ENCODE measurements at regions not wholly inside any gene's neighbourhood (a gene's known extent, or its start where the extent isn't known, plus 50 kb on each side); places are given as distances from the start of the nearest gene placed in this dataset.
"Not testable (repeated sequence)": the region's sequence is repeated elsewhere in the genome, so short reads cannot be mapped to it uniquely, and the experiment has no call there.

- H3K4me1 ChIP-seq (replicated peaks in 1 of 2): no peaks in the 10 kb centered on the region
- no peak overlapping the region for H3K4me3 ChIP-seq
- in situ Hi-C loops (cut with MboI; ENCODE audit: low pct_unique_long_range_greater_than_20kb in 2 of 9, low sequenced_read_pairs in 9 of 9, unreplicated experiment in 9 of 9): no loop called here
- WGBS, 10 experiments: 0 to 80% (median 0%) methylated on average over 1 of the region's 1 CpG; no CpG with 5 or more reads in 5 of the 10 experiments
- no peak for ATAC-seq (replicated peaks in 6 of 8)
- no peak overlapping the region for H3K27ac ChIP-seq
These were observed 1071.5 kb downstream of the PCDH7 start for GRCh38 chr4:31791666-31792065.

GRCh38 chr4:31793907-31794306, 1073.7 kb downstream of the PCDH7 start:
- H3K4me3 ChIP-seq: no peak overlapping the region
- no peak overlapping the region for H3K27ac ChIP-seq
- ATAC-seq (replicated peaks in 6 of 8): no peak
- WGBS, 10 experiments: 13 to 77% (median 65%) methylated on average over 1 to 4 of the region's 4 CpGs; no CpG with 5 or more reads in 1 of the 10 experiments
- in situ Hi-C loops (cut with MboI; ENCODE audit: low pct_unique_long_range_greater_than_20kb in 2 of 9, low sequenced_read_pairs in 9 of 9, unreplicated experiment in 9 of 9): no loop called here
- no peaks in the 10 kb centered on the region for H3K4me1 ChIP-seq (replicated peaks in 1 of 2)

GRCh38 chr4:31797052-31797451, 1076.9 kb downstream of the PCDH7 start:
- WGBS, 10 experiments: 0 to 100% (median 86%) methylated on average over 1 of the region's 1 CpG; no CpG with 5 or more reads in 1 of the 10 experiments
- in situ Hi-C loops (cut with MboI; ENCODE audit: low pct_unique_long_range_greater_than_20kb in 2 of 9, low sequenced_read_pairs in 9 of 9, unreplicated experiment in 9 of 9): not testable (repeated sequence)

GRCh38 chr4:31803526-31804195, 1083.5 kb downstream of the PCDH7 start:
- no peak overlapping the region for H3K4me3 ChIP-seq
- H3K27ac ChIP-seq: no peak overlapping the region
- peak in 1 of 8 experiments; percentile 25 for ATAC-seq (replicated peaks in 6 of 8)
- in situ Hi-C loops (cut with MboI; ENCODE audit: low pct_unique_long_range_greater_than_20kb in 2 of 9, low sequenced_read_pairs in 9 of 9, unreplicated experiment in 9 of 9): no loop called here
- WGBS, 10 experiments: 0 to 71% (median 12%) methylated on average over 2 to 3 of the region's 3 CpGs; no CpG with 5 or more reads in 3 of the 10 experiments
- H3K4me1 ChIP-seq (replicated peaks in 1 of 2): peaks cover 0 to 3% of the 10 kb centered on the region in 2 donors

More at GRCh38 chr4:31797052-31797451, 1076.9 kb downstream of the PCDH7 start:
- ATAC-seq (replicated peaks in 6 of 8); H3K27ac ChIP-seq; H3K4me1 ChIP-seq (replicated peaks in 1 of 2); H3K4me3 ChIP-seq: not testable (repeated sequence)

- no peak overlapping the region for H3K27ac ChIP-seq
- WGBS, 10 experiments: 0 to 100% (median 71%) methylated on average over 1 to 2 of the region's 2 CpGs
- H3K4me3 ChIP-seq: no peak overlapping the region
- ATAC-seq (replicated peaks in 6 of 8): no peak
- in situ Hi-C loops (cut with MboI; ENCODE audit: low pct_unique_long_range_greater_than_20kb in 2 of 9, low sequenced_read_pairs in 9 of 9, unreplicated experiment in 9 of 9): no loop called here
- H3K4me1 ChIP-seq (replicated peaks in 1 of 2): peaks cover 0 to 3% of the 10 kb centered on the region in 2 donors
These were observed 1086.9 kb downstream of the PCDH7 start for GRCh38 chr4:31807036-31807435.

GRCh38 chr4:31844350-31844749, 1124.2 kb downstream of the PCDH7 start:
- WGBS, 10 experiments: 8 to 100% (median 93%) methylated on average over 1 of the region's 1 CpG
- Histone ChIP-seq H3K4me1 (replicated peaks in 1 of 2) (no peaks in the 10 kb centered on the region), H3K27ac (no peak overlapping the region), H3K4me3 (no peak overlapping the region)
- in situ Hi-C loops (cut with MboI; ENCODE audit: low pct_unique_long_range_greater_than_20kb in 2 of 9, low sequenced_read_pairs in 9 of 9, unreplicated experiment in 9 of 9): no loop called here
- ATAC-seq (replicated peaks in 6 of 8): no peak

- ATAC-seq (replicated peaks in 6 of 8): no peak
- H3K27ac ChIP-seq: no peak overlapping the region
- H3K4me3 ChIP-seq: no peak overlapping the region
- H3K4me1 ChIP-seq (replicated peaks in 1 of 2): no peaks in the 10 kb centered on the region
- in situ Hi-C loops (cut with MboI; ENCODE audit: low pct_unique_long_range_greater_than_20kb in 2 of 9, low sequenced_read_pairs in 9 of 9, unreplicated experiment in 9 of 9): no loop called here
- 0 to 89% (median 40%) methylated on average over 1 to 2 of the region's 2 CpGs; no CpG with 5 or more reads in 2 of the 10 experiments for WGBS, 10 experiments
These were observed 1131.8 kb downstream of the PCDH7 start for GRCh38 chr4:31851946-31852345.

GRCh38 chr4:31877429-31877828, 1157.3 kb downstream of the PCDH7 start:
- in situ Hi-C loops (cut with MboI; ENCODE audit: low pct_unique_long_range_greater_than_20kb in 2 of 9, low sequenced_read_pairs in 9 of 9, unreplicated experiment in 9 of 9): no loop called here
- 18 to 83% (median 75%) methylated on average over 1 to 2 of the region's 2 CpGs; no CpG with 5 or more reads in 3 of the 10 experiments for WGBS, 10 experiments
- peaks cover 0 to 18% of the 10 kb centered on the region in 2 donors for H3K4me1 ChIP-seq (replicated peaks in 1 of 2)

GRCh38 chr4:31880837-31881236, 1160.7 kb downstream of the PCDH7 start:
- H3K4me3 ChIP-seq; H3K27ac ChIP-seq; ATAC-seq (replicated peaks in 6 of 8); in situ Hi-C loops (cut with MboI; ENCODE audit: low pct_unique_long_range_greater_than_20kb in 2 of 9, low sequenced_read_pairs in 9 of 9, unreplicated experiment in 9 of 9): not testable (repeated sequence)
- 0 to 100% (median 65%) methylated on average over 1 to 2 of the region's 2 CpGs; no CpG with 5 or more reads in 2 of the 10 experiments for WGBS, 10 experiments
- H3K4me1 ChIP-seq (replicated peaks in 1 of 2): peaks cover 0 to 18% of the 10 kb centered on the region in 2 donors

More at GRCh38 chr4:31877429-31877828, 1157.3 kb downstream of the PCDH7 start:
- H3K27ac ChIP-seq: no peak overlapping the region
- no peak overlapping the region for H3K4me3 ChIP-seq
- peak in 2 of 8 experiments; percentile 44 to 59 for ATAC-seq (replicated peaks in 6 of 8)

- no peak for ATAC-seq (replicated peaks in 6 of 8)
- Histone ChIP-seq H3K4me1 (replicated peaks in 1 of 2) (no peaks in the 10 kb centered on the region), H3K27ac (no peak overlapping the region), H3K4me3 (no peak overlapping the region)
- in situ Hi-C loops (cut with MboI; ENCODE audit: low pct_unique_long_range_greater_than_20kb in 2 of 9, low sequenced_read_pairs in 9 of 9, unreplicated experiment in 9 of 9): no loop called here
These were observed 1176.2 kb downstream of the PCDH7 start for GRCh38 chr4:31896349-31896748.

- in situ Hi-C loops (cut with MboI; ENCODE audit: low pct_unique_long_range_greater_than_20kb in 2 of 9, low sequenced_read_pairs in 9 of 9, unreplicated experiment in 9 of 9): no loop called here
- Histone ChIP-seq H3K4me3 (no peak overlapping the region), H3K27ac (no peak overlapping the region), H3K4me1 (replicated peaks in 1 of 2) (no peaks in the 10 kb centered on the region)
- no peak for ATAC-seq (replicated peaks in 6 of 8)
- 28 to 100% (median 66%) methylated on average over 1 to 3 of the region's 3 CpGs; no CpG with 5 or more reads in 5 of the 10 experiments for WGBS, 10 experiments
These were observed 1185.2 kb downstream of the PCDH7 start for GRCh38 chr4:31905363-31905762.

GRCh38 chr4:31908261-31908660, 1188.1 kb downstream of the PCDH7 start:
- Histone ChIP-seq H3K4me3 (no peak overlapping the region), H3K4me1 (replicated peaks in 1 of 2) (no peaks in the 10 kb centered on the region), H3K27ac (no peak overlapping the region)
- in situ Hi-C loops (cut with MboI; ENCODE audit: low pct_unique_long_range_greater_than_20kb in 2 of 9, low sequenced_read_pairs in 9 of 9, unreplicated experiment in 9 of 9): no loop called here
- ATAC-seq (replicated peaks in 6 of 8): peak in 2 of 8 experiments; percentile 42 to 50
- 0 to 83% (median 40%) methylated on average over 1 to 3 of the region's 3 CpGs; no CpG with 5 or more reads in 2 of the 10 experiments for WGBS, 10 experiments

GRCh38 chr4:31917334-31917733, 1197.2 kb downstream of the PCDH7 start:
- no peak overlapping the region for H3K4me3 ChIP-seq
- WGBS, 10 experiments: 60 to 100% (median 90%) methylated on average over 1 of the region's 1 CpG; no CpG with 5 or more reads in 5 of the 10 experiments
- H3K27ac ChIP-seq: no peak overlapping the region
- no peaks in the 10 kb centered on the region for H3K4me1 ChIP-seq (replicated peaks in 1 of 2)
- in situ Hi-C loops (cut with MboI; ENCODE audit: low pct_unique_long_range_greater_than_20kb in 2 of 9, low sequenced_read_pairs in 9 of 9, unreplicated experiment in 9 of 9): no loop called here
- no peak for ATAC-seq (replicated peaks in 6 of 8)

GRCh38 chr4:31918891-31919290, 1198.7 kb downstream of the PCDH7 start:
- WGBS, 10 experiments: 0 to 100% (median 59%) methylated on average over 1 to 5 of the region's 5 CpGs
- ATAC-seq (replicated peaks in 6 of 8): no peak
- Histone ChIP-seq H3K4me3 (no peak overlapping the region), H3K4me1 (replicated peaks in 1 of 2) (no peaks in the 10 kb centered on the region), H3K27ac (no peak overlapping the region)
- in situ Hi-C loops (cut with MboI; ENCODE audit: low pct_unique_long_range_greater_than_20kb in 2 of 9, low sequenced_read_pairs in 9 of 9, unreplicated experiment in 9 of 9): no loop called here
